GM12892 (cell line): ENCODE measurements at regions not wholly inside any gene's neighbourhood (a gene's known extent, or its start where the extent isn't known, plus 50 kb on each side); places are given as distances from the start of the nearest gene placed in this dataset.

Experiments used
- POLR2A ChIP-seq: IDR thresholded peaks from 2 replicates; pipeline ENCODE4 v1.6.1; 2011; ENCODE audit warnings: low read depth, low read length, control low read depth
- TAF1 ChIP-seq: IDR thresholded peaks from 2 replicates; pipeline ENCODE4 v1.6.1; 2011; ENCODE audit warnings: low read depth, mild to moderate bottlenecking, control low read depth, low read length, borderline replicate concordance

DNA sequence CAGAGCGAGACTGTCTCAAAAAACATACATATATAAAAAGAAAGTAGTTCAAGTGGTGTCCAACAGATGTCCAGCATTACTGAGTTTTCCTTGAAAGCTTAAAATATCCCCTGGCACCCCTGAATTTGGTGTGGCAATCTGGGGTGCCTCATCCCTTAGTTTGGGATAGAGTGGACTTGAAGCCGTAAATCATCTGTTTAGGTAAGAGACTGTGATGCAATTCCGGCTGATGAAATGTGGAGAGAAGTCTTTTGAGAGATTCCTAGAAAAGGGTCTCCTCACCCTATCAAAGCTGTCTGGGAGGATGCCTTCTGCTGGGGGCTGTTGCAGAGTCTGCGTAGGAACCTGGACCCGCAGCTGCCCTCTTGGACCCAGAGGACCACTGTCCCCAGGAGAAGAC, 408.0 kb downstream of the RPS24 start:
- TF ChIP-seq TAF1 (no peak), POLR2A (no peak)
